ENCODE measurements at regions not wholly inside any gene's neighbourhood (a gene's known extent, or its start where the extent isn't known, plus 50 kb on each side); places are given as distances from the start of the nearest gene placed in this dataset.

DNA sequence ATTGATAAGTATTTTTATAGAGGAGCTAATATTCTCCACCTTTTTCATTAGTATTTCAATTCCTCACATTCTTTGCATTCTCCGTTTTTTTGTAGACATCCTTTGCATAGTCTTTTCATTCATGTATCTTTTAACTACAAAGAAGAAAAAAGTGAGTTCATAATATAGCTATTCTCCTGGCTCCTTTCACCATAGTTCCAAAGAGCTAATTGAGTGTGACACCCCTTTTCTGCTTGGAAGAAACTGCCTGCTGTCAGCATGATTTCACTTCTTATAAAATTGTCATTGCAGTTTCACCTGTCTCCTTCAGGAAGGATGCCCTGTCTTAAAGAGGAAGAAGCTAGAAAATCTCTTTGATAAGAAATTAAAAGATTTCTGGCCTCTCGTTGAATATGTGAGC, 991.1 kb downstream of the KCNT2 start:
- H3K27me3 Mint-ChIP-seq = no peaks in the 10 kb centered on the region
- H3K4me1 Mint-ChIP-seq = no peaks in the 10 kb centered on the region
- peaks cover 3% of the 10 kb centered on the region for H3K9me3 Mint-ChIP-seq
- no peak overlapping the region for H3K4me3 Mint-ChIP-seq
- no peak for ATAC-seq
- H3K27ac Mint-ChIP-seq = no peak overlapping the region
- H3K36me3 Mint-ChIP-seq = no peaks in the 10 kb centered on the region

DNA sequence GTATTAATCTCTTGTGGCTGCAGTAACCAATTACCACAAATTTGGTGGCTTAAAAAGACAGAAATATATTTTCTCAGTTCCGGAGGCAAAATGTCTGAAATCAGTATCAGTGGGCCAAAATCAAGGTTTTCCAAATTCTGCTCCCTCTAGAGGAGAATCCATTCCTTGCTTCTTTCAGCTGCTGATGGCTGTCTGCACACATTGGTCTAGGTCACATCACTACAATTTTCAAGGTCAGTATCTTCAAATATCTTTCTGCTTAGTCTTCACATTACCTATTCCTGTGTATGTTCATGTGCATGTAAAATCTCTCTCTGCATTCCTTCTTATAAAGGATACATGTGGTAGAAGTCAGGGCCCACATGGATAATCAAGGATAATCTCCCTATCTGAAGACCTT, 999.4 kb downstream of the KCNT2 start:
- Mint-ChIP-seq H3K27ac (no peak overlapping the region), H3K36me3 (no peaks in the 10 kb centered on the region), H3K4me3 (no peak overlapping the region), H3K27me3 (no peaks in the 10 kb centered on the region), H3K9me3 (peaks cover 11% of the 10 kb centered on the region), H3K4me1 (no peaks in the 10 kb centered on the region)
- ATAC-seq = no peak

DNA sequence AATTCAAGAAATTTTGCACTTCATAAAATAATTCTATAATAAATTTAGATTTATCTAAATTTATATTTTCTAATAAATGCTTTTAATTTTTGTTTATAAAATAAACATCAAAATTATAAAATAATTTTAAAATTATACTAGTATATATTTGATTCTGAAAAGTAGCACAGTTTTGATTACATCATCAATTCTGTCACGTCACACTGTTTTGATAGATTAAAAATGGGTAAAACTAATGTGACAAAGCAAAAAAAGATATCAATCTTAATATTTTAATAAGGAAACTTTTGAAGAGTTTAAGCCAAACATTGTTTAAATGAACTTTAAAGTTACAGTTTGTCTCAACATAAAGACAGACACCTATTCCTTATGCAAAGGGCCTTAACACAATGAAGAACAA, 1001.8 kb downstream of the KCNT2 start:
- Mint-ChIP-seq H3K36me3 (no peaks in the 10 kb centered on the region), H3K9me3 (peaks cover 11% of the 10 kb centered on the region), H3K4me1 (no peaks in the 10 kb centered on the region), H3K4me3 (no peak overlapping the region), H3K27ac (no peak overlapping the region), H3K27me3 (no peaks in the 10 kb centered on the region)
- no peak for ATAC-seq

DNA sequence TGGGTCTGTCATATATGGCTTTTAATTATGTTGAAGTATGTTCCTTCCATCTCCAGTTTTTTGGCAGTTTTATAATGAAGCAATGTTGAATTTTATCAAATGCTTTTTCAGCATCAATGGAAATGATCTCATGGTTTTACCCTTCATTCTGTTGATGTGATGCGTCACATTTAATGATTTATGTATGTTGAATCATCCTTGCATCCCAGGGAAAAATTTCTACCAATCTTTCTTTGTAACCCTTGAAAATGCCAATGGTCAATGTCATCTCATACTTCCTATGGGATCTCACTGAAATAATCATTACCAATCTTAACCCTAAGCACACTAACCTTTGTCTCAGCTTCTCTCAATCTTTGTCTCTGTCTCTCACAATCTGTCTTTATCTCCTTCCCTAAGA, 1004.0 kb downstream of the KCNT2 start:
- Mint-ChIP-seq H3K9me3 (peaks cover 18% of the 10 kb centered on the region), H3K4me3 (no peak overlapping the region)

DNA sequence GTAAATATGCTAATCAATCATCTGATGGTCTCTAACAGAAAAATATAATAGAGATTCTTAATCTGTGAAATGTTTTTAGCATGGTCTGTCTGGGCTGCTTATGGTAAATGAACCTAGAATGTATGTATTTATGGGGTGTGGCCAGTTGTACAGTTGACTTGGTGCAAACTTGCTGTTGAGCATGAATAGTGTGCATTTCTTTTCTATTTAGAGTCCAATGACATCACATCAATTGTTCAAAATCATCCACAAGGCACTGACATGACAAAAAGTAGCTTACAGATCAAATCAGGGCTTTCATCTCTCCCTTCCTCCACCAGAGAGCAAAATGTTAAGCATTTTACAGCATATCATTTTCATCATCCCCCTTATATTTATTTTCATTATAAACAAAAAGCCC, 1010.3 kb downstream of the KCNT2 start:
- H3K27ac Mint-ChIP-seq = no peak overlapping the region
- H3K27me3 Mint-ChIP-seq = no peaks in the 10 kb centered on the region
- H3K36me3 Mint-ChIP-seq = no peaks in the 10 kb centered on the region
- H3K9me3 Mint-ChIP-seq = peaks cover 10% of the 10 kb centered on the region
- ATAC-seq = no peak
- no peaks in the 10 kb centered on the region for H3K4me1 Mint-ChIP-seq
- H3K4me3 Mint-ChIP-seq = no peak overlapping the region

More for the DNA sequence above, 1004.0 kb downstream of the KCNT2 start:
- no peak overlapping the region for H3K27ac Mint-ChIP-seq
- no peaks in the 10 kb centered on the region for H3K4me1 Mint-ChIP-seq
- no peaks in the 10 kb centered on the region for H3K36me3 Mint-ChIP-seq
- ATAC-seq = no peak
- no peaks in the 10 kb centered on the region for H3K27me3 Mint-ChIP-seq

DNA sequence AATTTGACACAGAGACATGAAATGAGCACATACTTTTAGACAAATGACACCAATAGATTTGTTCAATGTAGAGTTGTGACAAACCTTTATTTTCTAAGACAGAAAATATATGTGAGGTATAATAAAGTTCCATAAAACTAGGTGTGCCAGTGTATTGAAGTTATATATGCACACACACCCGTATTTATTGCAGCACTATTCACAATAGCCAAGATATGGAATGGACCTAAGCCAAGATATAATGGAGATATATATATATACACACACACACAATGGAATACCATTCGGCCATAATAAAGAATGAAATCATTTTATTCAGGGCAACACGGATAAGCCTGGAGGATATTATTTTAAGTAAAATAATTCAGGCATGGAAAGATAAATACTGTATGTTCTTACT, 1013.5 kb downstream of the KCNT2 start:
- ATAC-seq = no peak
- H3K27ac Mint-ChIP-seq = no peak overlapping the region
- no peaks in the 10 kb centered on the region for H3K4me1 Mint-ChIP-seq
- no peaks in the 10 kb centered on the region for H3K36me3 Mint-ChIP-seq
- no peaks in the 10 kb centered on the region for H3K9me3 Mint-ChIP-seq
- H3K27me3 Mint-ChIP-seq = no peaks in the 10 kb centered on the region
- H3K4me3 Mint-ChIP-seq = no peak overlapping the region

DNA sequence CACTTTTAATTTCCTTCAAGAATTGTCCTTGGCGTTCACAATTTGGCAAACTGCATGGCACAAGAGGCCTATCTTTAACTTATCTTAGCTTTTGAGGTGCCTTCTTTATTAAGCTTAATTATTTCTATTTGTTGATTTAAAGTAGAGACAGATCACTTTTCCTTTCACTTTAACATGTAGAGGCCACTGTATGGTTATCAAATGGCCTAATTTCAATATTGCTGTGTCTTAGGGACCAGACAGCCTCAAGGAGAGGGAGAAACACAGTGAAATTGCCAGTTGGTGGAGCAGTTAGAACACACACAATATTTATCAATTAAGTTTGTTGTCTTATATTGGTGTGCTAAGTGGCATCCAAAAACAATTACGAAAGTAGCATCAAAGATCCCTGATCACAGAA, 1013.9 kb downstream of the KCNT2 start:
- H3K27me3 Mint-ChIP-seq = no peaks in the 10 kb centered on the region
- no peaks in the 10 kb centered on the region for H3K9me3 Mint-ChIP-seq
- no peaks in the 10 kb centered on the region for H3K4me1 Mint-ChIP-seq
- no peak overlapping the region for H3K27ac Mint-ChIP-seq
- ATAC-seq = no peak
- H3K4me3 Mint-ChIP-seq = no peak overlapping the region
- H3K36me3 Mint-ChIP-seq = no peaks in the 10 kb centered on the region

DNA sequence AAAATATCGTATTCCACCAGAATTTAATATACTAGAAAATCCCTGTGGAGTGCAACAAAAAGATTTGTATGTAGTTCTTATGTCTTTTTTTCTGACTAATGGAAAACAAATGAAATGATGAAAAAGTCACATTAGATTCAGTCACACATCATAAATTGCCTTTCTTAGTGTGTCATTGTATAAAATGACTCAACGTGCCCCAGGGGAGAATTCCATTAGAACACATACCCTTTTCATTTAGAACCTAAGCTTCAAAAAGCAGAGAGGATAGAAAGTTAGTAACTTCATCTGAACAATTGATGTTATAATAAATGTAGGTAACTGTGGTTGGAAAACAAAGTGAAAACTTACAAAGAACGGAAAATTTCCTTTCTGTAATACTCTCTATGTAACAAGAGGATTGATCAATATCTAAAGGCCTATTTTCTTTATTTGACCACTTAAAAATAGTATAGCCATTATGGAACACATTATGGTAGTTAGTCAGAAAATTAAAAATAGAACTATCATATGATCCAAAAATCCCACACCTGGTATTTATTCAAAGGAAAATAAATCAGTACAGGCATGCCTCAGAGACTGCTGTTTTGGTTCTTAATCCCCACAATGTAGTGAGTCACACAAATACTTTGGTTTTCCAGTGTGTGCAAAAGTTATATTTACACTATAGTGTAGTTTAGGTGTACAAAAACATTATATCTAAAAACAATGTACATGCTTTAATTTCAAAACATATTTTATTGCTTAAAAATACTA, 1016.1 kb downstream of the KCNT2 start:
- Mint-ChIP-seq H3K27ac (no peak overlapping the region), H3K27me3 (no peaks in the 10 kb centered on the region), H3K4me3 (no peak overlapping the region), H3K4me1 (no peaks in the 10 kb centered on the region), H3K9me3 (peaks cover 3% of the 10 kb centered on the region), H3K36me3 (no peaks in the 10 kb centered on the region)
- no peak for ATAC-seq

DNA sequence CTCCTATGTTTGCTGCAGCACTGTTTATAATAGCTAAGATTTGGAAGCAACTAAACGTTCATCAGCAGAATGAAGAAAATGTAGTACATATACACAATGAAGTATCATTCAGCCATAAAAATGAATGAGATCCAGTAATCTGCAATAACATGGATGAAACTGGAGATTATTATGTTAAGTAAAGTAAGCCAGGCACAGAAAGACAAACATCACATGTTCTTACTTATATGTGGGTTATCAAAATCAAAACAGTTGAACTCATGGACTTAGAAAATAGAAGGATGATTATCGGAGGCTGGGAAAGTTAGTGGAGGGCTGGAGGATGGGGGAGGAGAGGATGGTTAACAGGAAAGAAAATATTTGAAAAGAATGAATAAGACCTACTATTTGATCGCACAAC, 1017.6 kb downstream of the KCNT2 start:
- no peak overlapping the region for H3K4me3 Mint-ChIP-seq
- H3K36me3 Mint-ChIP-seq = no peaks in the 10 kb centered on the region
- H3K27ac Mint-ChIP-seq = no peak overlapping the region
- ATAC-seq = no peak
- H3K27me3 Mint-ChIP-seq = no peaks in the 10 kb centered on the region
- H3K4me1 Mint-ChIP-seq = no peaks in the 10 kb centered on the region
- peaks cover 3% of the 10 kb centered on the region for H3K9me3 Mint-ChIP-seq

DNA sequence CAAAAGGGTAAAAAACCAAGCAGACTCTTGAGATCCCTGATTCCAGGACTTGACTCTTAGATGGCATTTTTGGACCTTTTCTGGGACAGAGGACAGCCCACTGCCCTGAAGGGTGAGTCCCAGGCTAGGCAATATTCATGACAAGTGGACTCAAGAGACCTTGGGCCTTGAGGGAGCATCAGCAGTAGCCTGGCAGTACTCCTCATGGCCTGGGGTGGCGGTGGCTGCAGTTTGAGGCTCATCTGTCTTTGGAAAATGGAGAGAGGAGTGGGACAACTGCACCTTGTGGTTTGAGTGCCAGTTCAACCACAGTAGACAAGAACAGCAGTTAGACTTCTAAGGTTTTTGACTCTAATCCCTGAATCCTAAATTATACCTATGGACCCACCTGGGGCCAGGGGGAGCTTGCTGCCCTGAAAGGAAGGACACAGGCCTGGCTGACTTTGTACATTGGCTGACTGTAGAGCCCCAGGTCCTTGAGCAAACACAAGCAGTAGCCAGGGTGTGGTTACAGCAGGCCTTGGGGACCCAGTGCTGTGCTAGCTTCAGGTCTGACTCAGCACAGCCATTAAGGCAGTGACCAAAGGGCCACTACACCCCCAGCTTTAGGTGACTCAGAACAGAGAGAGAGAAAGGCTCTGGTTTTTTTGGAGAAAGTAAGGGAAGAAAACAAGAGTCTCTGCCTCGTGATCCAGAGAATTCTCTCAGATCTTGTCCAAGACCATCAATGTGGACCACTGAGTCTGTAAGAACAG, 1023.2 kb downstream of the KCNT2 start:
- no peaks in the 10 kb centered on the region for H3K36me3 Mint-ChIP-seq
- H3K4me1 Mint-ChIP-seq = no peaks in the 10 kb centered on the region
- no peak for ATAC-seq
- no peak overlapping the region for H3K27ac Mint-ChIP-seq
- H3K9me3 Mint-ChIP-seq = peaks cover 3% of the 10 kb centered on the region
- no peak overlapping the region for H3K4me3 Mint-ChIP-seq
- H3K27me3 Mint-ChIP-seq = no peaks in the 10 kb centered on the region

DNA sequence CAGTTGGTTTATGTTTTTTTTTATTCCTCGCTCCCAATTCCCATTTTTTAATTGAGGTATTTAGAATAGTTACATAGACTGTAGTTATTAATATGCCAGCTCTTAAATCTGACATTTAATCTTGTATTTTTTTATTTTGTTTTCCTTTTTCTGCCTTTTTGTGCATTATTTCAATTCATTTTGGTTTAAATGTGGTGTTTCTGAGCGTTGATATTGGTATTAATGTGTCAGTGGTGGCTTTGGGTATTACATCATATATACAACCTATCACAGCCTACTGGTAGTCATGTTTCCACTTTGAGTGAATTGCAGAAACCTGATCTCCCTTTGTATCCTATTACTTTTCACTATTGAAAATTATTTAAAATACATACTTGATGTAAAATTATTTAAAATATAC, 1027.3 kb downstream of the KCNT2 start:
- Mint-ChIP-seq H3K27ac (no peak overlapping the region), H3K9me3 (no peaks in the 10 kb centered on the region), H3K27me3 (no peaks in the 10 kb centered on the region), H3K4me3 (no peak overlapping the region), H3K4me1 (no peaks in the 10 kb centered on the region), H3K36me3 (no peaks in the 10 kb centered on the region)
- no peak for ATAC-seq

DNA sequence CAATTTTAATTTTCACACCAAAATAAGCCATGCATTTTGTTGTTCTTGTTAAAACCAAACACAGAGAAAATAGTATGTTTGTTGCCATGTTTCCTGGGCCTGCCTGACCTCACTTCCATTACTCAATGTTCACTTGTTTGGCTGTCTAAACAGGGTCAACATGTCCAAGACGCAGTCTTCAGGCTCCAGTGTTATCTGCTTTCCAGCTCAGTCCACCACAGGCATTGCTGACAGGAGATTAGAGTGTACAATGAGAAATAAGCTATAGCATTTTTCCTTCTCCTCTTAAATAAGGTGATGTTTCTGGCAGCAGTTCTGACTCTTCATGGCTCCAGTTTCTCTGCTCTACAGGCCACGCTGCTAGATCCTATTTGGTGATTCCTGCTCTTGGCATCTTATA, 1030.5 kb downstream of the KCNT2 start:
- H3K9me3 Mint-ChIP-seq = no peaks in the 10 kb centered on the region
- no peak overlapping the region for H3K27ac Mint-ChIP-seq
- no peaks in the 10 kb centered on the region for H3K36me3 Mint-ChIP-seq
- ATAC-seq = no peak
- no peaks in the 10 kb centered on the region for H3K4me1 Mint-ChIP-seq
- no peaks in the 10 kb centered on the region for H3K27me3 Mint-ChIP-seq
- H3K4me3 Mint-ChIP-seq = no peak overlapping the region

DNA sequence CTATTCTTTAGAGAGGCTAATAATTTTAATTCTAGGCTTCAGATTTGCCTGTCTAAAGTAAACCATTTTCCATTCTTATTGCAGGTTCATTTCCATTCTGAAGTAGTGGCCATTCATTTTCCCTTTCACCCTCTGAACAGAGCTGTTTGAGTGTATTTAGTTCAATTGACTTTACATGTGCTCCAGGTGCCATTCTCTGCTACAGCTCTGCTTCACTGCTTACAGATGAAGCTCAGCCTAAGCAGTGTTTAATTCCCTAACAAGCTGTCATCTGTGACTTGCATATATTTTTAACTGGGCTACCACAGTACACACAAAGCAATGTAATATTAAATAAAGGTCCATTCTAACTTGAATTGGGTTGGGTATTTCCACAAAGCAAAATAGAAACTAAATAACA, 1031.6 kb downstream of the KCNT2 start:
- H3K27ac Mint-ChIP-seq = no peak overlapping the region
- H3K9me3 Mint-ChIP-seq = no peaks in the 10 kb centered on the region
- H3K27me3 Mint-ChIP-seq = no peaks in the 10 kb centered on the region
- no peak overlapping the region for H3K4me3 Mint-ChIP-seq
- H3K36me3 Mint-ChIP-seq = no peaks in the 10 kb centered on the region
- ATAC-seq = no peak
- no peaks in the 10 kb centered on the region for H3K4me1 Mint-ChIP-seq

DNA sequence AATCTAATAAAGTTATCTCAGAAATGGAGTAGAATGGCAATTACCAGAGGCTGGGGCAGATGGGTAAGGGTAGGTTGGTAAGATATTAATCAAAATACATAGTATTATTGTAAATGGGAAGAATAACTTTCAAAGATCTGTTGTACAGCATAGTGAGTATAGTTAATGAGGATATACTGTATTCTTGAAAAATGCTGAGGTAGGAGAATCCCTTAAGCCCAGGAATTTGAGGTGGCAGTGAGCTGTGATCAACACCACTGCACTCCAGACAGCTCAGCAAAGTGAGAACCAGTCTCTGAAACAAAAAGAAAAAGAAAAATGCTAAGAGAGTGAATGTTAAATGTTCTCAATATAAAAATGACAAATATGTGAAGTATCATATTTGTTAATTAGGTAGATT, 1033.7 kb downstream of the KCNT2 start:
- Mint-ChIP-seq H3K27ac (no peak overlapping the region), H3K9me3 (no peaks in the 10 kb centered on the region), H3K36me3 (no peaks in the 10 kb centered on the region), H3K4me1 (no peaks in the 10 kb centered on the region), H3K27me3 (no peaks in the 10 kb centered on the region), H3K4me3 (no peak overlapping the region)
- no peak for ATAC-seq

DNA sequence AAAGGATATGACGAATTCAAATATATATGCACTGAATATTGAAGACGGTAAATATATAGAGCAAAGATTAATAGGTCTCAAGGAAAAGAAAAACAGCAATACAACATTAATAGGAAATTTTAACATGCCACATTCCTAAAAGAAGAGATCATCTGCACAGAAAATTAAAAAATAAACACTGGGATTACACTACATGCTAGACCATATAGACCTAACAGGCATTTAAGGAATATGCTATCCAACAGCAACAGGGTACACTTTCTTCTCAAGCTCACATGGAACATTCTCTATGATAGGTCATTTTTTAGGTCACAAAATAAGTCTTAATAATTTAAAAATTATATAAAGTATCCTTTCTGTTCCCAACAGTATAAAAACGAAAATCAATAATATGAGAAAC, 1038.3 kb downstream of the KCNT2 start:
- Mint-ChIP-seq H3K27ac (no peak overlapping the region), H3K27me3 (no peaks in the 10 kb centered on the region), H3K36me3 (no peaks in the 10 kb centered on the region), H3K4me3 (no peak overlapping the region), H3K9me3 (no peaks in the 10 kb centered on the region), H3K4me1 (no peaks in the 10 kb centered on the region)
- ATAC-seq = no peak

DNA sequence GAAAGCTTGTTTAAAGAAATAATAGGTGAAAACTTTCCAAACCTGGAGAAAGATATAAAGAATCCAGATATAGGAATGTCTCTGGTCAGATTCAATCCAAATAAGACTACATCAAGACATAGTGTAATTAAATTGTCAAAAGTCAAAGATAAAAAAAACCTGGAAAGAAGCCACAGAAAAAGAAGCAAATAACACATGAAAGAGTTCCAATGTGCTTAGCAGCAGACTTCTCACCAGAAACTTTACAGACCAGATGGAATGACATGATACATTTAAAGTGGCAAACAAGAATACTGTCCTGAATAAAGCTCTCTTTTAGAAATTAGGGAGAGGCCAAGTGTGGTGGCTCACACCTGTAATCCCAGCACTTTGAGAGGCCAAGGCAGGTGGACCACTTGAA, 1039.9 kb downstream of the KCNT2 start:
- H3K4me1 Mint-ChIP-seq = no peaks in the 10 kb centered on the region
- ATAC-seq = no peak
- H3K27ac Mint-ChIP-seq = no peak overlapping the region
- no peaks in the 10 kb centered on the region for H3K27me3 Mint-ChIP-seq
- no peaks in the 10 kb centered on the region for H3K36me3 Mint-ChIP-seq
- peaks cover 1% of the 10 kb centered on the region for H3K9me3 Mint-ChIP-seq
- H3K4me3 Mint-ChIP-seq = no peak overlapping the region

All from stimulated activated memory B cell treated with anti-CD40 and anti-IgM and Interleukin-4, amounts not matched to agents 10 μg/mL and 1 μg/mL and 100 μg/mL, for 72 hours (primary cell).